HEK293 (cell line): ENCODE measurements at regions not wholly inside any gene's neighbourhood (a gene's known extent, or its start where the extent isn't known, plus 50 kb on each side); places are given as distances from the start of the nearest gene placed in this dataset.

ENCODE experiments used
- CTCF ChIA-PET: fragments of 350-600 bp; formaldehyde crosslinking; extraction: SDS; loops from one replicate; lab custom pipeline; 2021; ENCODE audit warnings: antibody characterized with exemption; lab: Yijun Ruan, JAX
- POLR2A ChIA-PET: fragments of 300-600 bp; formaldehyde crosslinking; extraction: SDS; loops from one replicate; lab custom pipeline; 2020; ENCODE audit warnings: antibody characterized with exemption, inconsistent platforms; lab: Yijun Ruan, JAX
- H3K27ac ChIP-seq: fragments of 200-500 bp; sonication (Bioruptor generic); 2 replicates; pipeline ENCODE4 v1.5.1; 2014; ENCODE audit warnings: low read depth, low read length, control low read depth, inconsistent platforms; ENCODE audit errors: extremely low read depth
- H3K36me3 ChIP-seq, 2 experiments: fragments of 200-500 bp in 1 of 2; sonication (Bioruptor generic) in 1 of 2; 1 replicate in 1 of 2; 2 replicates in 1 of 2; pipeline ENCODE4 v1.5.1; 2014 to 2017; ENCODE audit warnings: inconsistent platforms in 2 of 2, low read length in 2 of 2; ENCODE audit not compliant: control insufficient read depth in 2 of 2, insufficient read depth in 1 of 2
- H3K4me1 ChIP-seq: fragments of 200-500 bp; sonication (Bioruptor generic); 2 replicates; pipeline ENCODE4 v1.5.1; 2014; ENCODE audit warnings: mild to moderate bottlenecking, low read length, inconsistent platforms; ENCODE audit not compliant: control insufficient read depth, insufficient read depth
- H3K4me3 ChIP-seq: 2 replicates; pipeline ENCODE4 v1.5.1; 2011; ENCODE audit warnings: low read depth, mild to moderate bottlenecking, control low read depth, low read length, moderate library complexity
- H3K9me3 ChIP-seq: fragments of 200-500 bp; sonication (Bioruptor generic); 2 replicates; pipeline ENCODE4 v1.5.1; 2014; ENCODE audit warnings: low read depth, low read length, inconsistent platforms; ENCODE audit not compliant: control insufficient read depth, insufficient read depth
- EGR2 ChIP-seq: fragments of 450-650 bp; formaldehyde crosslinking; IDR thresholded peaks from 2 replicates; pipeline ENCODE4 v1.5.1; 2016; ENCODE audit warnings: low read depth, missing biosample characterization, missing genetic modification characterization
- MYNN ChIP-seq: fragments of 450-650 bp; formaldehyde crosslinking; IDR thresholded peaks from 2 replicates; pipeline ENCODE4 v1.5.1; 2016; ENCODE audit warnings: missing biosample characterization, missing genetic modification characterization, borderline replicate concordance
- RBAK ChIP-seq: fragments of 450-650 bp; formaldehyde crosslinking; IDR thresholded peaks from 2 replicates; pipeline ENCODE4 v1.5.1; 2016; ENCODE audit warnings: missing biosample characterization, missing genetic modification characterization
- REPIN1 ChIP-seq: fragments of 450-650 bp; formaldehyde crosslinking; IDR thresholded peaks from 2 replicates; pipeline ENCODE4 v1.5.1; 2017; ENCODE audit warnings: missing biosample characterization, missing genetic modification characterization, low read depth
- SETDB1 ChIP-seq: IDR thresholded peaks from one replicate; pipeline ENCODE4 v1.6.1; 2017; ENCODE audit warnings: mild to moderate bottlenecking, low read length, moderate library complexity, mixed read lengths; ENCODE audit not compliant: insufficient read length
- SP3 ChIP-seq: fragments of 450-650 bp; formaldehyde crosslinking; IDR thresholded peaks from 2 replicates; pipeline ENCODE4 v1.5.1; 2016; ENCODE audit warnings: missing biosample characterization, missing genetic modification characterization
- ZBTB17 ChIP-seq: fragments of 450-650 bp; formaldehyde crosslinking; IDR thresholded peaks from 2 replicates; pipeline ENCODE4 v1.5.1; 2016; ENCODE audit warnings: missing biosample characterization, missing genetic modification characterization
- ZFHX2 ChIP-seq: fragments of 450-650 bp; formaldehyde crosslinking; conservative IDR thresholded peaks from 2 replicates; pipeline ENCODE4 v1.5.1; 2016; ENCODE audit warnings: missing biosample characterization, missing genetic modification characterization
- ZFP37 ChIP-seq: fragments of 450-650 bp; formaldehyde crosslinking; IDR thresholded peaks from 2 replicates; pipeline ENCODE4 v1.5.1; 2016; ENCODE audit warnings: missing biosample characterization, missing genetic modification characterization
- ZIC2 ChIP-seq: fragments of 450-650 bp; formaldehyde crosslinking; IDR thresholded peaks from 2 replicates; pipeline ENCODE4 v1.5.1; 2016; ENCODE audit warnings: missing biosample characterization, missing genetic modification characterization
- ZNF10 ChIP-seq: fragments of 450-650 bp; formaldehyde crosslinking; IDR thresholded peaks from 2 replicates; pipeline ENCODE4 v1.5.1; 2017; ENCODE audit warnings: missing biosample characterization, missing genetic modification characterization
- ZNF146 ChIP-seq: fragments of 450-650 bp; formaldehyde crosslinking; IDR thresholded peaks from 2 replicates; pipeline ENCODE4 v1.5.1; 2016; ENCODE audit warnings: missing biosample characterization, missing genetic modification characterization
- ZNF302 ChIP-seq: fragments of 450-650 bp; formaldehyde crosslinking; IDR thresholded peaks from 2 replicates; pipeline ENCODE4 v1.5.1; 2016; ENCODE audit warnings: missing biosample characterization, missing genetic modification characterization, low read depth
- ZNF324 ChIP-seq: fragments of 450-650 bp; formaldehyde crosslinking; IDR thresholded peaks from 2 replicates; pipeline ENCODE4 v1.5.1; 2016; ENCODE audit warnings: missing biosample characterization, missing genetic modification characterization
- ZNF549 ChIP-seq: fragments of 450-650 bp; IDR thresholded peaks from 2 replicates; pipeline ENCODE4 v1.5.1; 2018; ENCODE audit warnings: missing biosample characterization, missing genetic modification characterization, mild to moderate bottlenecking, inconsistent platforms, moderate library complexity
- ZNF600 ChIP-seq: fragments of 450-650 bp; formaldehyde crosslinking; IDR thresholded peaks from 2 replicates; pipeline ENCODE4 v1.5.1; 2016; ENCODE audit warnings: missing biosample characterization, missing genetic modification characterization
- ZSCAN23 ChIP-seq: fragments of 450-650 bp; formaldehyde crosslinking; IDR thresholded peaks from 2 replicates; pipeline ENCODE4 v1.5.1; 2016; ENCODE audit warnings: missing biosample characterization, missing genetic modification characterization
- TF ChIP-seq, protein P1 (sequence below): fragments of 450-650 bp; formaldehyde crosslinking; IDR thresholded peaks from 2 replicates; pipeline ENCODE4 v1.5.1; 2016; ENCODE audit warnings: missing biosample characterization, missing genetic modification characterization
- TF ChIP-seq, protein P2 (sequence below): fragments of 450-650 bp; formaldehyde crosslinking; IDR thresholded peaks from 2 replicates; pipeline ENCODE4 v1.5.1; 2016; ENCODE audit warnings: missing biosample characterization, missing genetic modification characterization
- TF ChIP-seq, protein P3 (sequence below): fragments of 450-650 bp; formaldehyde crosslinking; IDR thresholded peaks from 2 replicates; pipeline ENCODE4 v1.5.1; 2016; ENCODE audit warnings: missing biosample characterization, missing genetic modification characterization
- TF ChIP-seq, protein P4 (sequence below): fragments of 450-650 bp; formaldehyde crosslinking; conservative IDR thresholded peaks from 2 replicates; pipeline ENCODE4 v1.5.1; 2016; ENCODE audit warnings: low read depth, missing biosample characterization, missing genetic modification characterization

DNA sequence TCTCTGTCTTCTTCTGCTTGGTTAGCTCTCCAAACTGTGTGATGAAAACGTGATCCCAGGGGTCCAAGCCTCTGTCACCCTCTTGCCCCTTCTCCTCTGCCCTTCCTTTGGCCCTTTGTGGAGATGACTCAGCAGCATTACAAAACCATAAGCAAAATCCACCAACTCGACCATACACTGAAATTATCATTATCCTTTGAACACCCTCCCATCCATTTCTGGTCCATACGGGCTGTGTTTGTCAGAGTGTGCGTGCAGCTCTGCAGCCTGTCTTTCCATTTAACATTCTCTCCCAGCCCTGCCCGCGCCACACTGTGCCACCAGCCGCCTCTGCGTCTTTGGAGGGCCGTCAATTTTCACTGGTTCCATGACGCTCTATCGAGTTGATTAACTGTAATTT, 69.2 kb downstream of the SLC25A47 start:
- H3K4me3 ChIP-seq = no peak overlapping the region
- H3K9me3 ChIP-seq = no peaks in the 10 kb centered on the region
- no peak overlapping the region for H3K27ac ChIP-seq
- peaks cover 14% of the 10 kb centered on the region for H3K4me1 ChIP-seq
- TF ChIP-seq, protein P1, sequence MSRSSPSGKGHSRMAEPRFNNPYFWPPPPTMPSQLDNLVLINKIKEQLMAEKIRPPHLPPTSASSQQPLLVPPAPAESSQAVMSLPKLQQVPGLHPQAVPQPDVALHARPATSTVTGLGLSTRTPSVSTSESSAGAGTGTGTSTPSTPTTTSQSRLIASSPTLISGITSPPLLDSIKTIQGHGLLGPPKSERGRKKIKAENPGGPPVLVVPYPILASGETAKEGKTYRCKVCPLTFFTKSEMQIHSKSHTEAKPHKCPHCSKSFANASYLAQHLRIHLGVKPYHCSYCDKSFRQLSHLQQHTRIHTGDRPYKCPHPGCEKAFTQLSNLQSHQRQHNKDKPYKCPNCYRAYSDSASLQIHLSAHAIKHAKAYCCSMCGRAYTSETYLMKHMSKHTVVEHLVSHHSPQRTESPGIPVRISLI (tag by site-specific recombination) = no peak
- no peak for TF ChIP-seq SETDB1
- no peak for TF ChIP-seq REPIN1 (tag by site-specific recombination)
- TF ChIP-seq, protein P2, sequence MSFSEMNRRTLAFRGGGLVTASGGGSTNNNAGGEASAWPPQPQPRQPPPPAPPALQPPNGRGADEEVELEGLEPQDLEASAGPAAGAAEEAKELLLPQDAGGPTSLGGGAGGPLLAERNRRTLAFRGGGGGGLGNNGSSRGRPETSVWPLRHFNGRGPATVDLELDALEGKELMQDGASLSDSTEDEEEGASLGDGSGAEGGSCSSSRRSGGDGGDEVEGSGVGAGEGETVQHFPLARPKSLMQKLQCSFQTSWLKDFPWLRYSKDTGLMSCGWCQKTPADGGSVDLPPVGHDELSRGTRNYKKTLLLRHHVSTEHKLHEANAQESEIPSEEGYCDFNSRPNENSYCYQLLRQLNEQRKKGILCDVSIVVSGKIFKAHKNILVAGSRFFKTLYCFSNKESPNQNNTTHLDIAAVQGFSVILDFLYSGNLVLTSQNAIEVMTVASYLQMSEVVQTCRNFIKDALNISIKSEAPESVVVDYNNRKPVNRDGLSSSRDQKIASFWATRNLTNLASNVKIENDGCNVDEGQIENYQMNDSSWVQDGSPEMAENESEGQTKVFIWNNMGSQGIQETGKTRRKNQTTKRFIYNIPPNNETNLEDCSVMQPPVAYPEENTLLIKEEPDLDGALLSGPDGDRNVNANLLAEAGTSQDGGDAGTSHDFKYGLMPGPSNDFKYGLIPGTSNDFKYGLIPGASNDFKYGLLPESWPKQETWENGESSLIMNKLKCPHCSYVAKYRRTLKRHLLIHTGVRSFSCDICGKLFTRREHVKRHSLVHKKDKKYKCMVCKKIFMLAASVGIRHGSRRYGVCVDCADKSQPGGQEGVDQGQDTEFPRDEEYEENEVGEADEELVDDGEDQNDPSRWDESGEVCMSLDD (tag by site-specific recombination) = no peak
- no peak for TF ChIP-seq ZSCAN23
- peak; percentile 41; the same call in 1 of the 2 replicates for TF ChIP-seq ZBTB17 (tag by site-specific recombination)
- no peak for TF ChIP-seq SP3 (tag by site-specific recombination)
- TF ChIP-seq ZNF302 (tag by site-specific recombination) = no peak
- CTCF ChIA-PET = interaction anchor here (0.6 to 4.6 kb wide), 3 partner anchors 8 to 1072 kb away, joined by 4 to 25 read pairs (median 18); no protein-coding TSS in a partner anchor
- POLR2A ChIA-PET = no interaction called here
- no peaks in the 10 kb centered on the region for H3K36me3 ChIP-seq

DNA sequence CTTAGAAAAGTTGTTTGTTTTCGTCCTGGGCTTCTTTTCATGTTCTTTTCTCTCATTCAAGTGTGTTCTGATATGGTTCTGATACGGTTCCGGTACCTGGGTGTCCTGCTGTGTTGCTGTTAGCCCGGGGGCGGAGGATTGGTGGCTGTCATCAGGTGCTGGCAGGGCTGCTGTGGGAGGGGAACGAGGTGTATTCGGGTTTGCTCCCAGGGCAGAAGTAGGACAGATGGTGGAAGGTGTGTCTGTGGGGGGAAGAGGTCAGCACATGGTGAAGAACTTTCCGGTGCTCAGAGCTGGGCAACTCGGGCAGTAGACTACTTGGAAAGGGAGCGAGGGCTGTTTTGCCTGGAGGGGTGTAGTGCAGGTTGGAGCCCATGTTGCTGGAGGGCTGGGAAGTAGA, 70.2 kb downstream of the SLC25A47 start:
- Histone ChIP-seq H3K9me3 (no peaks in the 10 kb centered on the region), H3K36me3 (no peaks in the 10 kb centered on the region), H3K4me3 (no peak overlapping the region), H3K4me1 (peaks cover 14% of the 10 kb centered on the region), H3K27ac (no peak overlapping the region)
- CTCF ChIA-PET = interaction anchor here (1.5 to 4.6 kb wide), 2 partner anchors 9 to 47 kb away, joined by 5 to 25 read pairs; no protein-coding TSS in a partner anchor
- POLR2A ChIA-PET = no interaction called here
- TF ChIP-seq ZFHX2 (tag by site-specific recombination) (peak; percentile 73), ZNF10 (peak; percentile 89), EGR2 (tag by site-specific recombination) (peak; percentile 74), ZNF600 (tag by site-specific recombination) (peak; percentile 52; the same call in 1 of the 2 replicates), ZIC2 (no peak)
- TF ChIP-seq, all 188 proteins: peak for 4

DNA sequence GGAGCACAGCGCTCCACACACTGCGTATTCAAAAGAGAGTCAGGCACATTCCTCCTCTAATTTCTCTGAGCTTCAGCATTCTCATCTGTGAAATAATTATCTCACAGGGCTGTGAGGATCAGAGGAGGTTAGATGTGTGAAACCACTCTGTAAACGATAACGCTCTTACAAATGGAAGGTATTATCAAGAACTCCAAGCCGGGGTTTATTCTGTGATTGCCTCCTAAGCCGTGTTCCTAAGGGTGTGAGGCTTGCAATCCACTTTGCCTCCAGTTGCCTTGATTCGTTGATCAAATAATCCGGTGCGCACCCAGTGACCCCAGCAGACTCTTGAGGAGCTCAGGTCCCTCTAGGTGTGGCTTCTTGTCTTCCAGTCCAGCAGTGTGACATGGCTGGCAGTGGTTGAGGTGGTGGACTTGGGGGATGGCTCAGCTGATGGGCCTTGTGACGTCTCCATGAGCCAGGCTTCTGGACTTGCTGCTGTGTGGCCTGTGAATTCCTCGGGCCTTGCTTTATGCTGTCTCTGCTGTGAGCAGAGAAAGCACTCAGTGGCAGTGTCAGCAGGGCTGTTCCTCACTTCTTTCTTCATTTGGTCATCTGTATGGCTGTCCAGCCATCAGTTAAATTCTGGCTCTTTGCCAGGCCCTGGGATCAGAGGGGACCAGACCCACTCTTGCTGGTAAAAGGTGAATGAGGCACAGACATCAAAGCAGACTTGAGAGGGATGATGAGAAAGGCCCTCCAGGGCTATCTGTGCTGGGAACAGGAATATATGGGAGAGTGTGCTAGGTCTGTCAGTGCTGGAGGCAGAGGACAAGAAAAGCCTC, 71.0 kb downstream of the SLC25A47 start:
- H3K4me1 ChIP-seq = peaks cover 14% of the 10 kb centered on the region
- H3K4me3 ChIP-seq = no peak overlapping the region
- no peaks in the 10 kb centered on the region for H3K9me3 ChIP-seq
- H3K36me3 ChIP-seq = no peaks in the 10 kb centered on the region
- ChIA-PET POLR2A (no interaction called here), CTCF (interaction anchor here (1.5 to 4.6 kb wide), 3 partner anchors 9 to 252 kb away, joined by 5 to 25 read pairs (median 5); no protein-coding TSS in a partner anchor)
- no peak overlapping the region for H3K27ac ChIP-seq
- no peak for TF ChIP-seq ZNF549 (tag by site-specific recombination)
- no peak for TF ChIP-seq ZFP37
- TF ChIP-seq MYNN (tag by site-specific recombination) = no peak
- TF ChIP-seq ZNF10 = no peak
- no peak for TF ChIP-seq RBAK
- TF ChIP-seq ZNF324 = no peak
- TF ChIP-seq, protein P3, sequence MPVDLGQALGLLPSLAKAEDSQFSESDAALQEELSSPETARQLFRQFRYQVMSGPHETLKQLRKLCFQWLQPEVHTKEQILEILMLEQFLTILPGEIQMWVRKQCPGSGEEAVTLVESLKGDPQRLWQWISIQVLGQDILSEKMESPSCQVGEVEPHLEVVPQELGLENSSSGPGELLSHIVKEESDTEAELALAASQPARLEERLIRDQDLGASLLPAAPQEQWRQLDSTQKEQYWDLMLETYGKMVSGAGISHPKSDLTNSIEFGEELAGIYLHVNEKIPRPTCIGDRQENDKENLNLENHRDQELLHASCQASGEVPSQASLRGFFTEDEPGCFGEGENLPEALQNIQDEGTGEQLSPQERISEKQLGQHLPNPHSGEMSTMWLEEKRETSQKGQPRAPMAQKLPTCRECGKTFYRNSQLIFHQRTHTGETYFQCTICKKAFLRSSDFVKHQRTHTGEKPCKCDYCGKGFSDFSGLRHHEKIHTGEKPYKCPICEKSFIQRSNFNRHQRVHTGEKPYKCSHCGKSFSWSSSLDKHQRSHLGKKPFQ (tag by site-specific recombination) = no peak
- no peak for TF ChIP-seq ZNF146 (tag by site-specific recombination)
- TF ChIP-seq, protein P4, sequence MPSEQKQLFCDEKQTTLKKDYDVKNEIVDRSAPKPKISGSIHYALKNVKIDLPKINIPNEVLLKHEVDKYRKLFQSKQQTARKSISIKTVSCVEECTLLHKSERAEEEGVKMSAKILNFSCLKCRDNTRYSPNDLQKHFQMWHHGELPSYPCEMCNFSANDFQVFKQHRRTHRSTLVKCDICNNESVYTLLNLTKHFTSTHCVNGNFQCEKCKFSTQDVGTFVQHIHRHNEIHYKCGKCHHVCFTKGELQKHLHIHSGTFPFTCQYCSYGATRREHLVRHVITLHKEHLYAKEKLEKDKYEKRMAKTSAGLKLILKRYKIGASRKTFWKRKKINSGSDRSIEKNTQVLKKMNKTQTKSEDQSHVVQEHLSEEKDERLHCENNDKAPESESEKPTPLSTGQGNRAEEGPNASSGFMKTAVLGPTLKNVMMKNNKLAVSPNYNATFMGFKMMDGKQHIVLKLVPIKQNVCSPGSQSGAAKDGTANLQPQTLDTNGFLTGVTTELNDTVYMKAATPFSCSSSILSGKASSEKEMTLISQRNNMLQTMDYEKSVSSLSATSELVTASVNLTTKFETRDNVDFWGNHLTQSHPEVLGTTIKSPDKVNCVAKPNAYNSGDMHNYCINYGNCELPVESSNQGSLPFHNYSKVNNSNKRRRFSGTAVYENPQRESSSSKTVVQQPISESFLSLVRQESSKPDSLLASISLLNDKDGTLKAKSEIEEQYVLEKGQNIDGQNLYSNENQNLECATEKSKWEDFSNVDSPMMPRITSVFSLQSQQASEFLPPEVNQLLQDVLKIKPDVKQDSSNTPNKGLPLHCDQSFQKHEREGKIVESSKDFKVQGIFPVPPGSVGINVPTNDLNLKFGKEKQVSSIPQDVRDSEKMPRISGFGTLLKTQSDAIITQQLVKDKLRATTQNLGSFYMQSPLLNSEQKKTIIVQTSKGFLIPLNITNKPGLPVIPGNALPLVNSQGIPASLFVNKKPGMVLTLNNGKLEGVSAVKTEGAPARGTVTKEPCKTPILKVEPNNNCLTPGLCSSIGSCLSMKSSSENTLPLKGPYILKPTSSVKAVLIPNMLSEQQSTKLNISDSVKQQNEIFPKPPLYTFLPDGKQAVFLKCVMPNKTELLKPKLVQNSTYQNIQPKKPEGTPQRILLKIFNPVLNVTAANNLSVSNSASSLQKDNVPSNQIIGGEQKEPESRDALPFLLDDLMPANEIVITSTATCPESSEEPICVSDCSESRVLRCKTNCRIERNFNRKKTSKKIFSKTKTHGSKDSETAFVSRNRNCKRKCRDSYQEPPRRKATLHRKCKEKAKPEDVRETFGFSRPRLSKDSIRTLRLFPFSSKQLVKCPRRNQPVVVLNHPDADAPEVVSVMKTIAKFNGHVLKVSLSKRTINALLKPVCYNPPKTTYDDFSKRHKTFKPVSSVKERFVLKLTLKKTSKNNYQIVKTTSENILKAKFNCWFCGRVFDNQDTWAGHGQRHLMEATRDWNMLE (tag by site-specific recombination) = no peak
